ENCODE measurements at regions not wholly inside any gene's neighbourhood (a gene's known extent, or its start where the extent isn't known, plus 50 kb on each side); places are given as distances from the start of the nearest gene placed in this dataset.

GRCh38 chr7:79691074-79691473 lies 237.6 kb upstream of the MAGI2 start:
- Histone ChIP-seq H3K4me3 (ENCODE audit: low read length in 3 of 3) (no peak overlapping the region), H3K4me1 (ENCODE audit: control insufficient read depth in 2 of 3, insufficient read depth in 2 of 3, low read depth in 1 of 3, low read length in 3 of 3) (no peaks in the 10 kb centered on the region), H3K9ac (ENCODE audit: low read length in 3 of 3) (no peak overlapping the region), H3K36me3 (ENCODE audit: control insufficient read depth in 2 of 3, insufficient read depth in 3 of 3, low read length in 3 of 3) (no peaks in the 10 kb centered on the region), H3K27ac (ENCODE audit: low read depth in 2 of 2, low read length in 2 of 2) (no peak overlapping the region), H3K27me3 (ENCODE audit: control insufficient read depth, insufficient read depth, low read length) (no peaks in the 10 kb centered on the region), H3K9me3 (ENCODE audit: control insufficient read depth in 2 of 3, insufficient read depth in 1 of 3, low read length in 3 of 3) (no peaks in the 10 kb centered on the region)
- FAIRE-seq (no peak), DNase-seq (no peak)
- intact Hi-C loops (cut with DNase I): no loop called here
- no peak for TF ChIP-seq CTCF (IDR thresholded peaks at IDR 0.05; ENCODE audit: borderline replicate concordance, extremely low read depth, insufficient read depth)

- Histone ChIP-seq H3K27me3 (ENCODE audit: control insufficient read depth, insufficient read depth, low read length) (no peaks in the 10 kb centered on the region), H3K4me1 (ENCODE audit: control insufficient read depth in 2 of 3, insufficient read depth in 2 of 3, low read depth in 1 of 3, low read length in 3 of 3) (no peaks in the 10 kb centered on the region), H3K9me3 (ENCODE audit: control insufficient read depth in 2 of 3, insufficient read depth in 1 of 3, low read length in 3 of 3) (no peaks in the 10 kb centered on the region), H3K4me3 (ENCODE audit: low read length in 3 of 3) (no peak overlapping the region), H3K36me3 (ENCODE audit: control insufficient read depth in 2 of 3, insufficient read depth in 3 of 3, low read length in 3 of 3) (no peaks in the 10 kb centered on the region), H3K27ac (ENCODE audit: low read depth in 2 of 2, low read length in 2 of 2) (no peak overlapping the region), H3K9ac (ENCODE audit: low read length in 3 of 3) (no peak overlapping the region)
- TF ChIP-seq CTCF (IDR thresholded peaks at IDR 0.05; ENCODE audit: borderline replicate concordance, extremely low read depth, insufficient read depth): no peak
- DNase-seq (no peak), FAIRE-seq (no peak)
- intact Hi-C loops (cut with DNase I): no loop called here
Measured at GRCh38 chr7:79684384-79684783, 230.9 kb upstream of the MAGI2 start.

- TF ChIP-seq CTCF (IDR thresholded peaks at IDR 0.05; ENCODE audit: borderline replicate concordance, extremely low read depth, insufficient read depth): no peak
- Histone ChIP-seq H3K36me3 (ENCODE audit: control insufficient read depth in 2 of 3, insufficient read depth in 3 of 3, low read length in 3 of 3) (no peaks in the 10 kb centered on the region), H3K4me1 (ENCODE audit: control insufficient read depth in 2 of 3, insufficient read depth in 2 of 3, low read depth in 1 of 3, low read length in 3 of 3) (no peaks in the 10 kb centered on the region), H3K9ac (ENCODE audit: low read length in 3 of 3) (no peak overlapping the region), H3K27me3 (ENCODE audit: control insufficient read depth, insufficient read depth, low read length) (no peaks in the 10 kb centered on the region), H3K4me3 (ENCODE audit: low read length in 3 of 3) (no peak overlapping the region), H3K9me3 (ENCODE audit: control insufficient read depth in 2 of 3, insufficient read depth in 1 of 3, low read length in 3 of 3) (no peaks in the 10 kb centered on the region), H3K27ac (ENCODE audit: low read depth in 2 of 2, low read length in 2 of 2) (no peak overlapping the region)
- no peak for DNase-seq
- no peak for FAIRE-seq
- intact Hi-C loops (cut with DNase I): no loop called here
Measured at GRCh38 chr7:79683916-79684315, 230.4 kb upstream of the MAGI2 start.

- Histone ChIP-seq H3K4me3 (ENCODE audit: low read length in 3 of 3) (no peak overlapping the region), H3K27me3 (ENCODE audit: control insufficient read depth, insufficient read depth, low read length) (no peaks in the 10 kb centered on the region), H3K27ac (ENCODE audit: low read depth in 2 of 2, low read length in 2 of 2) (no peak overlapping the region), H3K9ac (ENCODE audit: low read length in 3 of 3) (no peak overlapping the region), H3K9me3 (ENCODE audit: control insufficient read depth in 2 of 3, insufficient read depth in 1 of 3, low read length in 3 of 3) (no peaks in the 10 kb centered on the region), H3K36me3 (ENCODE audit: control insufficient read depth in 2 of 3, insufficient read depth in 3 of 3, low read length in 3 of 3) (no peaks in the 10 kb centered on the region), H3K4me1 (ENCODE audit: control insufficient read depth in 2 of 3, insufficient read depth in 2 of 3, low read depth in 1 of 3, low read length in 3 of 3) (no peaks in the 10 kb centered on the region)
- no peak for TF ChIP-seq CTCF (IDR thresholded peaks at IDR 0.05; ENCODE audit: borderline replicate concordance, extremely low read depth, insufficient read depth)
- intact Hi-C loops (cut with DNase I): no loop called here
- no peak for FAIRE-seq
- DNase-seq: no peak
Measured at GRCh38 chr7:79683185-79683890, 229.9 kb upstream of the MAGI2 start.
